T47D (cell line): ENCODE measurements at regions not wholly inside any gene's neighbourhood (a gene's known extent, or its start where the extent isn't known, plus 50 kb on each side); places are given as distances from the start of the nearest gene placed in this dataset.
"Not testable (repeated sequence)": the region's sequence is repeated elsewhere in the genome, so short reads cannot be mapped to it uniquely, and the experiment has no call there.

Experiments used
- DNase-seq, 2 experiments: peaks; one replicate each; pipeline versions ENCODE4 v3.0.0 to v3.0.0-alpha.2; 2011 to 2012; ENCODE audit warnings: low read depth in 1 of 2, low spot score in 1 of 2
- JUND ChIP-seq: IDR thresholded peaks from 2 replicates; pipeline ENCODE4 v1.6.1; 2012; ENCODE audit warnings: low read depth
- in situ Hi-C: cut with HindIII; loops from 2 replicates; pipeline ENCODE4 v1.10.0; 2016; ENCODE audit warnings: low sequenced_read_pairs, low pct_unique_long_range_greater_than_20kb

DNA sequence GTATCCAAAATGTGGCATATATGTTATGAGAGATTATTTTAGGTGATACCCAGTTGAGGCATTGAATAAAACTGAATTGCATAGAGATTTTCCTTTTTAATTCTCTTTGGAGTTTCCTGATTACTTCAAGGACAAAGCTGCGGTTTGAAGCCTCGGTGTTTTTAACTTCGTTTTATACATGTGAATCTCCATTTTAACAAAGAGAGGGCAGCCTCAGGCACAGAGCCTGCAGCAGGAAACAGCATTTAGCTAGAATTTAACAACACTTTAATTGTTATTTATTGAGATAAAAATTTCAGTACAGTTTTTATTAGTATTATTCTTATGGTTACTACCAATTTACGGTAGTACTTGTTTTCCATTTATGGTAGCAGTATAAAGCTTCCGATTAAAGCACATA lies 114.0 kb downstream of the KIF4B start:
- TF ChIP-seq JUND = no peak
- in situ Hi-C loops = no loop called here
- DNase-seq = no peak

DNA sequence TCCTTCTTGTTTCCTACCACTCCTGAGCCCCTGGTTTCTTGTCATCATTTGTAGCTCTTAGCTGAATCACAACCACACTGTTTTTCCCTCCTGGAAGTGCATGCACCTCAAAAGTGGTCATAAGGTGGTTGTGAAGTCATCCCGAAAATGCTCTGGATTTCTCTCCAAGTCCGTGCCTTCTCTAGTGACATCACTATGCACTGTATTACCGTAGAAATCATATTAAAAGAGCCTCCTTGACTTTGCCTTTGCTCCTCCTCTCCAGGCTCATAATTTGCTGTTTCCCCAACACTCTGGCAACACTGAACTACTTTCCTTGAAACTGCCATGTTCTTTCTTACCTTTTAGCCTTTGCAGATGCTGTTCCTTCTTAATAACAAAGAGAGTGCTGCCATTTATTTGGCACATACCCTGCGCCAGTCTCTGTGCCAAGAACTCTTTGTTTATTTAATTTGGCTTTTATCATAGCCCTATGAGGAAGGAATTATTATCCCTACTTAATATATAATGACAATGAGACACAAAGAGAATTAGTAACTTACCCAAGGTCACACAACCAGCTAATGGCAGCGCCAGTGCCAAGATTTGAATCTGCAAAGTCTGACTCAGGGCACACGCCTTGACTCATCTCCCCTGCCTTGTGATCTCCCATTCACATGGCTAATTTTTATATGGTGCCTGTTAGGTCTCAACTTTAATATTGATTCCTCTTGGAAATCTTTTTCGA lies 115.4 kb downstream of the KIF4B start:
- DNase-seq = no peak
- in situ Hi-C loops = no loop called here
- TF ChIP-seq JUND = no peak

DNA sequence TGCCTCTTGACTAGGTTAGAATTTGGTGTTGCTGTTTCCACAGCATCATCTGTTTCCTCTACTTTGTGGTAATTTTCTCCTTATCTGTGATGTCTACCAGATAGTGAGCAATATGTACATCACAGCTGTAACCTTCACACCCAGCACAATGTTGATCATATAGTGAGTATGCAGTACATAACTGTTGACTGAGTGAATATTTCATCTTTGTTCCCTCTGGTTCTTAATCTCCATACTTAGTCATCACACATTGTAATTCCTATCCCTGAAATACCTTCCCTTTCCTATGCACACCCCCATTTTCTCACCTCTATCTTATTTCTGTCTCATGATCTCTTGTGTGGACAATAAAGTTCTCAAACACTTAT lies 115.9 kb downstream of the KIF4B start:
- in situ Hi-C loops = no loop called here
- TF ChIP-seq JUND = no peak
- no peak for DNase-seq

DNA sequence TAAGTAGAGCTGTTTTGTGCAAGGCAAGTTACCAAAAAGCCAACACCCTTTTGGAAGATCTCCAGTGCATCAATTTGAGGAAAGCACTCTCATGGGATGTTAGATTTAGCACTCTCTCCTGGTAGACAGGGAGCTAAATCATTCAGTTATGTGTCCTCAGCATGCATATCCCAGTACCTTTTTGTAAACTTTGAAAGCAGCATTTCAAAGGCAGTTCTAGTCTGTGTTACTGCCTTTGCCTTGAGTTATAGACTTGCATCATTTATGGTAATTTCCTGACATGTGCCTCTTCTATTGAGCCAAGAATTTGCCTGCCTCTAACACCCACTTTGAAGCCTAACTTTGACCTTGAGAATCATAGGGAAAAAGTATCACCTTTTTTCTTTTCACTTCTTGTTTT lies 120.6 kb downstream of the KIF4B start:
- DNase-seq = no peak
- in situ Hi-C loops = no loop called here
- TF ChIP-seq JUND = no peak

DNA sequence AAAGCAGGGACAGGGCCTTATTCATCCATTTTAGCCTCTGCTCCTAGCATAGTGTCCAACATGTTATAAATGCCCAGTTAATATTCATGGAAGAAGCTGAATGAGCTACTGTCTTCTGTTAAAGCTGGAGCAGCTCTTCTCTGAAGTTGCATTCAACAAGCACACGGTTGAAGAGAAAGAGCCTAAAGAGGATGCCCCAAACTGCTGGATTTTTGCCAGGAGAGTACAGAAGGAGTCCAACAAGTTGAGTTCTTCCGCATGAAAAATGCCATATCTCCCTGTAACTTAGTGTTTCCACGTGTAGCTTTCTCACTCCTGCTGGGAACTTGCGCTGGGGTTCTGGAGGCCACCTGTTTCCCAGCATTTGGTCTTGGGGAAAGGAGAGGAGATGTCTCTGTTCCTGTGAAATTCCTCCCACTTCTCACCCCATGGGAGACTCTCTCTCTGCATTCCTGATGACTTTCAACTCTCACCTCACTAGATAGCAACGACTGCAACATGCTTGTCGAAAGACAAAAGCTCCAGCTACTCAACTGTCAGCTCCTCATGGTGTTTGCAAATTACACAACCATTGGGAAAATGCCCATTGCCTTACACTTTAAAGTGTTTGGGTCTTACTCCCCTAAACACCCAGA lies 122.8 kb downstream of the KIF4B start:
- no peak for DNase-seq
- no peak for TF ChIP-seq JUND
- in situ Hi-C loops = no loop called here

DNA sequence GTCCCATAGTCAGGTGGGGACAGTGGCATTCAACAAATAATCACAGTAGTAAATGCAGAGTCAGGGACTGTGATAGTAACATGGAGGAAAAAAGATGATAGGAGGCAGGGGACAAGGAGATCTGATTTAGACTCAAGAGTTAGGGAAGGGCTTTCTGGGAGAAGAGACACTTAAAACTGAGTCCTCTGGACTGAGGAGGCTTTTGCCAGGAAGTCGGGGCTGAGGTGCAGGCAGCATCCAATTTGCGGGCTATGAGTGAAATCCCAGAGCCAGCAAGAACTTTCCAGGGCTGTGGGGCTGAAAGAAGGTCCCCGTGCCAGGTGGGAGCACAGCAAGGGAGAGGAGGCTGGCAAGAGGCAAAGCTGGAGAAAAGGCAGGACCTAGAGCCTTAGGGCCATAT lies 124.1 kb downstream of the KIF4B start:
- DNase-seq = no peak
- TF ChIP-seq JUND = no peak
- in situ Hi-C loops = no loop called here

DNA sequence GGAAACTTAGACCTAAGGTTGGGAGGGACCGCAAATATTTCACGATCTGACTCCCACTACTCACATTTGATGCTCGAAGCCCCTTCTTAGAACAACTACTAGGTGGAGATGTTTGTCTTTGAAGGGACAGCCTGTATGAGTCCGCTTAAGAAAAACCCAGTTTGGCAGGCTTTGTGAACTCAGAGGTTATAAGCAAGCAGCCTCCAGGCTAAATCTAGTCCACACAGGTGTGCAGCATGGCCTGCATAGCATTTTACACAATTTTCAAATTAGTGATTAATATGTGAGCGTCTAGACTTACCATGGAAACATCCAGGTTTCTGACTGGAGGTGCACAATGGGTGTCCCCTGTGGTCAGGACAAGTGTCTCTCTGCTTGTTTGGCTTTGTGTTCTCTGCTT lies 127.1 kb downstream of the KIF4B start:
- peak in 1 of 2 experiments; percentile 83 for DNase-seq
- TF ChIP-seq JUND = no peak
- in situ Hi-C loops = no loop called here

DNA sequence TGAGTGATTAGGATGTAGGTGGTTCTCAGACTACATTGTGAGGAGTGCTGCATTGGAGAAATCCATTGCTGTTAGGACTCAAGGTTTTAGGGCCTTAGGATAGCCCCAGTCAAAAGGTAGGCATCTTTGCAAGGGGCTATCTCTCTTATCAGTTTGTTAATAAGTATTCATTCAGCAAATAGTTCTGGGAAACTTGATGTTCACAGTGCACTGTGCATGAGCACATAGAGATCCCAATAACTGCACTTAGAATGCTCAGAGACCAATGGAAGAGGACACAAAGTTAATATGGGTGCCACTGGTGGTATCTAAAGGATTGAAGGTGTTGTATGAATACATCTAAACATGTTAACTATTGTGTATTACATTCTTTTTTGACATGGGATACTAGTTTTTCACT lies 131.4 kb downstream of the KIF4B start:
- in situ Hi-C loops = no loop called here
- no peak for DNase-seq
- no peak for TF ChIP-seq JUND

DNA sequence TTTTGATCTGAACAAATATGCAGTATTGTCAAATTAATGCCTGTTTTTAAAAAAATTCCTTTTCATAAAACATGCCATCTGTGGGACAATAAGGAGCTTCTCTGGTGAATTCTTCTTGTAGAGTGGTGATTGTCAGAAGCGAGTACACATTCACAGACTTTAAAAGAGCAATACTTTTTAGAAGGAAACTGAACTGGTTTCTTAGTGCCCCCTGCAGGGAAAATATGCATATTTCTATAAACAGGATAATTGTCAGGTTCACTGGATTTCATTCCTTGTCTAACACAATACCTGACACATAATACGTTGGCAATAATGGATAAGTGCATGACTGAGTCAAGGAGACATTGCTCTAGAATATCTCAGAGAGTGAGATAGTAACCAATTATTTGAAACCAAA lies 133.7 kb downstream of the KIF4B start:
- in situ Hi-C loops = no loop called here
- no peak for TF ChIP-seq JUND
- DNase-seq = peak; percentile 32 to 73

DNA sequence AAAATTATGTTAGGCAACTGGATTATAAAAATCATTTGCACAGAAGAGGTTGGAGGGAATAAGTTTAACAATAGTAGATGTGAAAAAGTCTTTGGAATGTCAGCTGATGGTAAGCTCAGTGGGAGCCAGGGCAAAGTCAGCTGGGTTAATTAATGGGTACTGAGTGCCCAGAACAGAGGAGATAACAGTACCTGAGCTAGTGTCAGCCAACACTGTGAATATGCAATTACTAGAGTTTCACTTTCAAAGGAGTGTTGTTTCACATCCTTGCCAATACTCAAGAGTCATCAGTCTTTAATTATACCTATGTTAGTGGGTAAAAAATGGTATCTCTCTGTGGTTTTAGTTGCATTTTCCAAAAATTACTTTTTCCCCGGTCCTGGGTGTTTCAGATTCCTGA lies 135.1 kb downstream of the KIF4B start:
- in situ Hi-C loops = no loop called here
- DNase-seq = no peak
- TF ChIP-seq JUND = no peak

DNA sequence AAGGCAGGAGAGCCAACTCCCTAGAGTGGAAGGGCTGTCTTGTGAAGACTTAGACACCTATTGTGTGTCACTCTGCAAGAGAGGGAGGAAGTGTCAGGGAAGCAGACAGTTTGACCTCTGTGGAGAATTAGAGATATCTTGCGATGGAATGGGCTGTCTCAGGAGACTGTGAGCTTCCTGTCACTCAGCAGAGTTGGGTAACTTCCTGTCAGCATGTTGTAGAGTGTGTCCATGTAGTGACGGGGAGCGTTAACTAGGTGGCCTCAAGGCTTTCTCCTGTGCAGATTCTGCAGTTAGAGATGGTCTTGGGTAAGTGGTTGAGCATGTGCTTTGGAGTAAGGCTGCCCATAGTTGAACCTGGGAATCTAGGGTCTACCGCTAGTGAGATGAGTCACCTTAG lies 136.5 kb downstream of the KIF4B start:
- in situ Hi-C loops = no loop called here

DNA sequence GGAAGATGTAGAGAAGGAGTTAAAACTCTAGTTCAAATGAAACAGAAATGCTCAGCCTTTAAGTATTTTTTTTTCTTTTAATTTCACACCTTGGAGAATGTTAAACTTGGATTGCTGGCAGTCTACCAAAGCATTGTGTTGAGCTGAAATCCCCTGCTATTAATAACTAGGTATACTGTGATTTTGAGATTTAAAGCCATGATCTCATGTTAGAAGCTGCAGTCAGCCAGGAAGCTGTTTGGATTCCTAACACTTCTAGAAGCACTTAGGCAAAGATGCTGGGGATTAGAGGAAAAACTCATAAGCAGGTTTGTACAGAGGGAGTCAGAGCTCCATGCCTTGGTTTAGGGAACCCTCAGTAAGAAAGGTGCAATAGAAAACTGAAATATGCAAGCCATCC lies 141.4 kb downstream of the KIF4B start:
- no peak for TF ChIP-seq JUND
- in situ Hi-C loops = no loop called here
- no peak for DNase-seq

More for the DNA sequence above, 136.5 kb downstream of the KIF4B start:
- TF ChIP-seq JUND = no peak
- no peak for DNase-seq

DNA sequence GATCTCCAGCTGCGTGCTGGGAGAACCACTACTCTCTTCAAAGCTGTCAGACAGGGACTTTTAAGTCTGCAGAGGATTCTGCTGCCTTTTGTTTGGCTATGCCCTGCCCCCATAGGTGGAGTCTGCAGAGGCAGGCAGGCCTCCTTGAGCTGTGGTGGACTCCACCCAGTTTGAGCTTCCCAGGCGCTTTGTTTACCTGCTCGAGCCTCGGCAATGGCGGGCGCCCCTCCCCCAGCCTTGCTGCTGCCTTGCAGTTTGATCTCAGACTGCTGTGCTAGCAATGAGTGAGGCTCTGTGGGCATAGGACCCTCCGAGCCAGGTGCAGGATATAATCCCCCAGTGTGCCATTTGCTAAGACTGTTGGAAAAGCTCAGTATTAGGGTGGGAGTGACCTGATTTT lies 149.5 kb downstream of the KIF4B start:
- in situ Hi-C loops = not testable (repeated sequence)
- peak in 1 of 2 experiments; percentile 69 for DNase-seq

DNA sequence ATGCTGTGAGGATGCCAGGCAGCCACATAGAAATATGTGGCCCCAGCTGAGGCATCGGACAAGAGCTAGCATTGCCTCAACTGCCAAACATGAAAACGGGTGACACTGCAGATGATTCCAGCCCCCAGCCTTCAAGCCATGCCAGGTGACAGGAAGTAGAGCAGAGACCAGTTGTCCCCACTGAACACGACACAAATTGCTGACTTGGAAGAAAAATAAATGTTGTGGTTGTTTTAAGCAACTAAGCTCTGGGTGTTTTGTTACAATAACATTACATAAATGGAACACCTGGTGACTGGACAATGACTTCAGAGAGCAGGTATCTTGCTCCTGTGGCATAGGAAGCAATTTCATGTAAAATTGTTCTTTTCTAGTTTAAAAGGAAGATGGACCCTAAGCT lies 154.2 kb downstream of the KIF4B start:
- DNase-seq = no peak
- no peak for TF ChIP-seq JUND
- in situ Hi-C loops = no loop called here
